NB4 (cell line): ENCODE measurements at regions not wholly inside any gene's neighbourhood (a gene's known extent, or its start where the extent isn't known, plus 50 kb on each side); places are given as distances from the start of the nearest gene placed in this dataset.

Experiments used
- DNase-seq: peaks from one replicate; pipeline ENCODE4 v3.0.0; 2010; ENCODE audit warnings: low read depth
- H3K4me3 ChIP-seq: one replicate; pipeline ENCODE4 v1.5.1; 2011; ENCODE audit warnings: mild to moderate bottlenecking, low read depth, low read length, moderate library complexity
- CTCF ChIP-seq: IDR thresholded peaks from one replicate; pipeline ENCODE4 v1.5.1; 2012; ENCODE audit warnings: low read depth, low read length
- MAX ChIP-seq: IDR thresholded peaks from 2 replicates; pipeline ENCODE4 v1.6.1; 2011; ENCODE audit warnings: low read depth, low read length
- MYC ChIP-seq: IDR thresholded peaks from 2 replicates; pipeline ENCODE4 v1.6.1; 2011; ENCODE audit warnings: low read depth, low read length
- POLR2A ChIP-seq: IDR thresholded peaks from 2 replicates; pipeline ENCODE4 v1.6.1; 2011; ENCODE audit warnings: mild to moderate bottlenecking; ENCODE audit not compliant: insufficient read length; ENCODE audit errors: extremely low read depth

- H3K4me3 ChIP-seq = no peak overlapping the region
- no peak for DNase-seq
- no peak for TF ChIP-seq MYC
- TF ChIP-seq MAX = no peak
- no peak for TF ChIP-seq CTCF
- TF ChIP-seq POLR2A = no peak
Observed at GRCh38 chr11:38153985-38154384, 1555.9 kb upstream of the RAG2 start.

- DNase-seq = no peak
- no peak for TF ChIP-seq POLR2A
- no peak for TF ChIP-seq MAX
- no peak for TF ChIP-seq MYC
- TF ChIP-seq CTCF = no peak
- H3K4me3 ChIP-seq = no peak overlapping the region
Observed at GRCh38 chr11:38143852-38144251, 1545.8 kb upstream of the RAG2 start.

GRCh38 chr11:38138972-38139371 is 1540.9 kb upstream of the RAG2 start:
- TF ChIP-seq MYC = no peak
- no peak for TF ChIP-seq MAX
- TF ChIP-seq POLR2A = no peak
- TF ChIP-seq CTCF = no peak
- no peak for DNase-seq
- H3K4me3 ChIP-seq = no peak overlapping the region

- TF ChIP-seq CTCF (no peak), POLR2A (no peak), MYC (no peak), MAX (no peak)
- H3K4me3 ChIP-seq = no peak overlapping the region
- no peak for DNase-seq
Observed at GRCh38 chr11:38136887-38137286, 1538.9 kb upstream of the RAG2 start.

GRCh38 chr11:38131535-38131934 is 1533.5 kb upstream of the RAG2 start:
- H3K4me3 ChIP-seq = no peak overlapping the region
- no peak for DNase-seq
- TF ChIP-seq POLR2A (no peak), MAX (no peak), MYC (no peak), CTCF (no peak)

GRCh38 chr11:38130976-38131375 is 1532.9 kb upstream of the RAG2 start:
- DNase-seq = no peak

More at GRCh38 chr11:38130976-38131375, 1532.9 kb upstream of the RAG2 start:
- no peak overlapping the region for H3K4me3 ChIP-seq
- TF ChIP-seq MAX (no peak), MYC (no peak), POLR2A (no peak), CTCF (no peak)
